ENCODE measurements at regions not wholly inside any gene's neighbourhood (a gene's known extent, or its start where the extent isn't known, plus 50 kb on each side); places are given as distances from the start of the nearest gene placed in this dataset.

GRCh38 chr5:1658665-1659064, 134.9 kb upstream of the LPCAT1 start:
- ChIA-PET CTCF (no interaction called here), POLR2A (no interaction called here)
- H3K27me3 ChIP-seq (replicated peaks in 1 of 4; ENCODE audit: control extremely low read depth in 1 of 4, control insufficient read depth in 3 of 4, insufficient read depth in 4 of 4, low read length in 3 of 4) = peaks cover 0 to 17% (median 1%) of the 10 kb centered on the region in 4 experiments
- no peaks in the 10 kb centered on the region for H3K79me2 ChIP-seq (ENCODE audit: control insufficient read depth, insufficient read depth, low read length)
- ATAC-seq (ENCODE audit: low read depth) = no peak
- intact Hi-C loops (cut with micrococcal nuclease) = no loop called here
- H3K4me1 ChIP-seq (ENCODE audit: control insufficient read depth in 2 of 2, insufficient read depth in 2 of 2, low read length in 2 of 2) = peaks cover 8 to 9% of the 10 kb centered on the region in 2 donors
- H2AFZ ChIP-seq (ENCODE audit: insufficient read depth, low read depth, low read length, poor library complexity, severe bottlenecking) = no peak overlapping the region
- H3K27me3 Mint-ChIP-seq = peaks cover 22% of the 10 kb centered on the region
- no peak for DNase-seq
- no peak overlapping the region for H3K9ac ChIP-seq (ENCODE audit: low read length)
- H3K4me3 ChIP-seq (ENCODE audit: control extremely low read depth in 1 of 5, extremely low read depth in 1 of 5, insufficient read depth in 1 of 5, low read depth in 2 of 5, low read length in 4 of 5) = no peak overlapping the region
- WGBS (ENCODE audit: insufficient coverage) = 85% methylated on average over 9 of the region's 14 CpGs
- no peak overlapping the region for H3K27ac ChIP-seq (ENCODE audit: low read length in 2 of 2)
- H3K36me3 ChIP-seq (replicated peaks in 1 of 2; ENCODE audit: control extremely low read depth in 1 of 2, control insufficient read depth in 1 of 2, extremely low read depth in 1 of 2, insufficient read depth in 2 of 2, low read length in 1 of 2) = no peaks in the 10 kb centered on the region
- H3K9me3 Mint-ChIP-seq (ENCODE audit: insufficient read depth) = no peaks in the 10 kb centered on the region
- H3K4me2 ChIP-seq (replicated peaks; ENCODE audit: low read depth, low read length, poor library complexity, severe bottlenecking) = no peak overlapping the region
- H3K27ac Mint-ChIP-seq = no peak overlapping the region
- no peak overlapping the region for H3K4me3 Mint-ChIP-seq
- H4K20me1 ChIP-seq (ENCODE audit: control insufficient read depth, insufficient read depth, low read length, poor library complexity, severe bottlenecking) = no peaks in the 10 kb centered on the region
- TF ChIP-seq EZH2 (IDR thresholded peaks at IDR 0.05; ENCODE audit: borderline replicate concordance, insufficient read depth, low read depth, low read length, poor library complexity, severe bottlenecking) = no peak
- TF ChIP-seq, protein P1, sequence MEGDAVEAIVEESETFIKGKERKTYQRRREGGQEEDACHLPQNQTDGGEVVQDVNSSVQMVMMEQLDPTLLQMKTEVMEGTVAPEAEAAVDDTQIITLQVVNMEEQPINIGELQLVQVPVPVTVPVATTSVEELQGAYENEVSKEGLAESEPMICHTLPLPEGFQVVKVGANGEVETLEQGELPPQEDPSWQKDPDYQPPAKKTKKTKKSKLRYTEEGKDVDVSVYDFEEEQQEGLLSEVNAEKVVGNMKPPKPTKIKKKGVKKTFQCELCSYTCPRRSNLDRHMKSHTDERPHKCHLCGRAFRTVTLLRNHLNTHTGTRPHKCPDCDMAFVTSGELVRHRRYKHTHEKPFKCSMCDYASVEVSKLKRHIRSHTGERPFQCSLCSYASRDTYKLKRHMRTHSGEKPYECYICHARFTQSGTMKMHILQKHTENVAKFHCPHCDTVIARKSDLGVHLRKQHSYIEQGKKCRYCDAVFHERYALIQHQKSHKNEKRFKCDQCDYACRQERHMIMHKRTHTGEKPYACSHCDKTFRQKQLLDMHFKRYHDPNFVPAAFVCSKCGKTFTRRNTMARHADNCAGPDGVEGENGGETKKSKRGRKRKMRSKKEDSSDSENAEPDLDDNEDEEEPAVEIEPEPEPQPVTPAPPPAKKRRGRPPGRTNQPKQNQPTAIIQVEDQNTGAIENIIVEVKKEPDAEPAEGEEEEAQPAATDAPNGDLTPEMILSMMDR (IDR thresholded peaks at IDR 0.05) = no peak
- peaks cover 8% of the 10 kb centered on the region for H3K4me1 Mint-ChIP-seq
- peaks cover 0 to 3% (median 0%) of the 10 kb centered on the region in 3 donors for H3K9me3 ChIP-seq (ENCODE audit: control extremely low read depth in 1 of 3, control insufficient read depth in 2 of 3, insufficient read depth in 1 of 3, low read length in 2 of 3)

- Histone ChIP-seq H3K4me2 (replicated peaks; ENCODE audit: low read depth, low read length, poor library complexity, severe bottlenecking) (no peak overlapping the region), H3K9me3 (ENCODE audit: control extremely low read depth in 1 of 3, control insufficient read depth in 2 of 3, insufficient read depth in 1 of 3, low read length in 2 of 3) (peaks cover 0 to 10% (median 0%) of the 10 kb centered on the region in 3 donors), H4K20me1 (ENCODE audit: control insufficient read depth, insufficient read depth, low read length, poor library complexity, severe bottlenecking) (no peaks in the 10 kb centered on the region), H2AFZ (ENCODE audit: insufficient read depth, low read depth, low read length, poor library complexity, severe bottlenecking) (no peak overlapping the region), H3K4me1 (ENCODE audit: control insufficient read depth in 2 of 2, insufficient read depth in 2 of 2, low read length in 2 of 2) (peaks cover 22 to 23% of the 10 kb centered on the region in 2 donors), H3K36me3 (replicated peaks in 1 of 2; ENCODE audit: control extremely low read depth in 1 of 2, control insufficient read depth in 1 of 2, extremely low read depth in 1 of 2, insufficient read depth in 2 of 2, low read length in 1 of 2) (no peaks in the 10 kb centered on the region), H3K79me2 (ENCODE audit: control insufficient read depth, insufficient read depth, low read length) (no peaks in the 10 kb centered on the region), H3K27ac (ENCODE audit: low read length in 2 of 2) (no peak overlapping the region), H3K9ac (ENCODE audit: low read length) (no peak overlapping the region), H3K4me3 (ENCODE audit: control extremely low read depth in 1 of 5, extremely low read depth in 1 of 5, insufficient read depth in 1 of 5, low read depth in 2 of 5, low read length in 4 of 5) (no peak overlapping the region), H3K27me3 (replicated peaks in 1 of 4; ENCODE audit: control extremely low read depth in 1 of 4, control insufficient read depth in 3 of 4, insufficient read depth in 4 of 4, low read length in 3 of 4) (peaks cover 0 to 28% (median 7%) of the 10 kb centered on the region in 4 experiments)
- ChIA-PET POLR2A (no interaction called here), CTCF (interaction anchor here (1.0 kb wide), 2 partner anchors 12 kb away, joined by 3 read pairs; no protein-coding TSS in a partner anchor)
- DNase-seq = peak; percentile 4
- ATAC-seq (ENCODE audit: low read depth) = no peak
- WGBS (ENCODE audit: insufficient coverage) = 84% methylated on average over 15 of the region's 16 CpGs
- TF ChIP-seq, protein P1 (IDR thresholded peaks at IDR 0.05) = no peak
- TF ChIP-seq EZH2 (IDR thresholded peaks at IDR 0.05; ENCODE audit: borderline replicate concordance, insufficient read depth, low read depth, low read length, poor library complexity, severe bottlenecking) = no peak
- intact Hi-C loops (cut with micrococcal nuclease) = no loop called here
- H3K4me1 Mint-ChIP-seq = peaks cover 22% of the 10 kb centered on the region
- H3K27me3 Mint-ChIP-seq = peaks cover 13% of the 10 kb centered on the region
- H3K27ac Mint-ChIP-seq = no peak overlapping the region
- H3K9me3 Mint-ChIP-seq (ENCODE audit: insufficient read depth) = no peaks in the 10 kb centered on the region
- H3K4me3 Mint-ChIP-seq = no peak overlapping the region
Observed at GRCh38 chr5:1657161-1657741, 133.5 kb upstream of the LPCAT1 start.
